ENCODE measurements at regions not wholly inside any gene's neighbourhood (a gene's known extent, or its start where the extent isn't known, plus 50 kb on each side); places are given as distances from the start of the nearest gene placed in this dataset.

DNA sequence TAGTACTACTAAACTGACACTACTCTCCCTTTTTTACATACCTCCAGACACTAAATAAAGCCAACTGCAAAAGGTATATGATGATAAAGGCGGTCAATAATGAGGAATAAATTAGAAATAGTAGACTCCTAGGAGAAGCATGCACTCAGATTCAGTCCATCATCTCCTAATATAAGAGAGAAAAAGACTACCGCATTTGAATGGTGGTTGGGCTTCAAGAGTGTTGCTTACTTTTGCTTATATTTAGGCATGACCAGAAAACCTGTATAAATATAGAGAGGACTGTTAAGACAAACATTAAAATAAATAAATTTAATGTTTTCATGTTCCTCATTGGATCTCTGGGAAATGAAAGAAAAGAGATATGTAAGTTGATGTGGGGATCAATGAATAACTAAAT lies 1137.0 kb downstream of the FAM181B start:
- WGBS, 3 donors, result 14 to 43% (median 24%) methylated on average over 2 of the region's 2 CpGs
- no peak for DNase-seq
- Histone ChIP-seq H3K4me3 (no peak overlapping the region), H3K4me1 (ENCODE audit: insufficient read depth) (no peaks in the 10 kb centered on the region), H3K27ac (no peak overlapping the region), H3K9me3 (no peaks in the 10 kb centered on the region), H3K36me3 (no peaks in the 10 kb centered on the region), H3K27me3 (no peaks in the 10 kb centered on the region)
- no peak for TF ChIP-seq POLR2A (IDR thresholded peaks at IDR 0.05)
- TF ChIP-seq EP300 (IDR thresholded peaks at IDR 0.05), result no peak
- TF ChIP-seq, protein P1, sequence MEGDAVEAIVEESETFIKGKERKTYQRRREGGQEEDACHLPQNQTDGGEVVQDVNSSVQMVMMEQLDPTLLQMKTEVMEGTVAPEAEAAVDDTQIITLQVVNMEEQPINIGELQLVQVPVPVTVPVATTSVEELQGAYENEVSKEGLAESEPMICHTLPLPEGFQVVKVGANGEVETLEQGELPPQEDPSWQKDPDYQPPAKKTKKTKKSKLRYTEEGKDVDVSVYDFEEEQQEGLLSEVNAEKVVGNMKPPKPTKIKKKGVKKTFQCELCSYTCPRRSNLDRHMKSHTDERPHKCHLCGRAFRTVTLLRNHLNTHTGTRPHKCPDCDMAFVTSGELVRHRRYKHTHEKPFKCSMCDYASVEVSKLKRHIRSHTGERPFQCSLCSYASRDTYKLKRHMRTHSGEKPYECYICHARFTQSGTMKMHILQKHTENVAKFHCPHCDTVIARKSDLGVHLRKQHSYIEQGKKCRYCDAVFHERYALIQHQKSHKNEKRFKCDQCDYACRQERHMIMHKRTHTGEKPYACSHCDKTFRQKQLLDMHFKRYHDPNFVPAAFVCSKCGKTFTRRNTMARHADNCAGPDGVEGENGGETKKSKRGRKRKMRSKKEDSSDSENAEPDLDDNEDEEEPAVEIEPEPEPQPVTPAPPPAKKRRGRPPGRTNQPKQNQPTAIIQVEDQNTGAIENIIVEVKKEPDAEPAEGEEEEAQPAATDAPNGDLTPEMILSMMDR (IDR thresholded peaks at IDR 0.05), result no peak
- intact Hi-C loops (cut with DNase I), result no loop called here

DNA sequence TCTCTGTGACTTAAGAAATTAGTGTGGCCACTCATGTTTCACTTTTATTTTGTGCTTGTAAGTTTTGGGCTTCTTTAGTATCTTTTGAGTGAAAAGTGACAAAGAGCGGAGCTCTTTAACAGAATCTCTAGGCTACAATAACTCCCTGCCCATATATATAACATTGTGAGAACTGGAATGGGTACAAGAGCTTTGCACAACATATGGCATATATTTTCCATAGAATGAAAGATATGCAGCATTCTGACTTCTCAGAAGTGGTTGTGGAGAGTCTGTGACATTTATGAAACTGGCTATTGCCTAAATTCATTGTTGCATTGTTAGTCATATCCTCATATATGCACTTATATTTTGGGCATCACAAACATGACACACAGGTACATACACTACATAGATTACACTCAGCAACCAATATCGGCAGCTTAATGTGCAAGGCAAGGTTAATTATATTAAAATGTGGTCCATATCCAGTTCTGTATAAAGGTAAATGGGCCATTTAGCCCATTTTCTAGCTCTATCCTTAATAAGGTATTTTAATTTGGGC lies 1148.2 kb downstream of the FAM181B start:
- no peak overlapping the region for H3K27ac ChIP-seq
- no peaks in the 10 kb centered on the region for H3K9me3 ChIP-seq
- no peaks in the 10 kb centered on the region for H3K27me3 ChIP-seq
- no peaks in the 10 kb centered on the region for H3K36me3 ChIP-seq
- no peak for DNase-seq
- TF ChIP-seq, protein P1 (IDR thresholded peaks at IDR 0.05), result no peak
- TF ChIP-seq POLR2A (IDR thresholded peaks at IDR 0.05), result no peak
- no peak for TF ChIP-seq EP300 (IDR thresholded peaks at IDR 0.05)
- H3K4me1 ChIP-seq (ENCODE audit: insufficient read depth), result no peaks in the 10 kb centered on the region
- intact Hi-C loops (cut with DNase I), result no loop called here
- H3K4me3 ChIP-seq, result no peak overlapping the region
- WGBS, 3 donors, result 49 to 86% (median 84%) methylated on average over 2 of the region's 2 CpGs

DNA sequence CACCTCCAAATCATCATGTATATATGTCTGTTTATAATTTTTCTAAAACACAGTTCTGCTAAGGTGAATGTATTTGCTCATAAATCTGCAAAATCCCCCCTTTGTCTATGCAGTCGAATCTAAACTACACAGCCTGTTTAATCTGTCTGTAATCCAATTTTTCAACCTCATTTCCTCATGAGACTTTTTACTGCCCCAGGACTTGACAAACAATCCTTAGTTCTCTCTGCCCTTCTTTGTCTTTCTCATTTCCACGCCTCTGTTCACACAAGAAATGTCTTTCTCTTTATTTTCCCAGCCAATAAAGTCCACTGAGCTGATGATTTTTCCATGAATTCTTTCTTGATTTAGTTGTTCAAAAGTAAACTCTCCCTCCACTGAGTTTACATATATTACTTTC lies 1154.3 kb downstream of the FAM181B start:
- no peaks in the 10 kb centered on the region for H3K36me3 ChIP-seq
- no peaks in the 10 kb centered on the region for H3K27me3 ChIP-seq
- no peaks in the 10 kb centered on the region for H3K9me3 ChIP-seq
- no peak for TF ChIP-seq POLR2A (IDR thresholded peaks at IDR 0.05)
- no peak for TF ChIP-seq EP300 (IDR thresholded peaks at IDR 0.05)
- TF ChIP-seq, protein P1 (IDR thresholded peaks at IDR 0.05), result no peak
- WGBS, 3 donors, result 61 to 72% (median 71%) methylated on average over 2 of the region's 2 CpGs
- DNase-seq, result no peak
- H3K4me1 ChIP-seq (ENCODE audit: insufficient read depth), result no peaks in the 10 kb centered on the region
- intact Hi-C loops (cut with DNase I), result no loop called here
- no peak overlapping the region for H3K27ac ChIP-seq
- no peak overlapping the region for H3K4me3 ChIP-seq

DNA sequence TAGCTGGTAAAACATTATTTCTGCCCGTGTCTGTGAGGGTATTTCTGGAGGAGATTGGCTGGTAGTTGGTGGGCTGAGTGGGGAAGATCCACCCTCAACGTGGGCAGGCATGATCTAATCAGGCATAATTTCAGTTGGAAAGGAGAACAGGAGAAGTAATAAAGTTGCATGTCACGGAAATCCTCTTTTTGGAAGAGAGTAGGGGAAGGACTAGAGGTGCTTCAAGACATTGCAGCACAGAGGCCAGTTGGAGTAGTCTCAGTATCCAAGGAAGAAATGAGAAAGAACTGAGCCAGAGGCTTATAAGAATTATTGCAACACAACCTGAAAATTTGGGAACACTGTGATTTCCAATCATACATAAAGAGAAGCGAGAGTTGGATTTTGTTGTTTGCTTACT lies 1155.1 kb downstream of the FAM181B start:
- Histone ChIP-seq H3K4me3 (no peak overlapping the region), H3K4me1 (ENCODE audit: insufficient read depth) (no peaks in the 10 kb centered on the region), H3K27me3 (no peaks in the 10 kb centered on the region), H3K27ac (no peak overlapping the region), H3K36me3 (no peaks in the 10 kb centered on the region), H3K9me3 (no peaks in the 10 kb centered on the region)
- WGBS, 3 donors, result 52 to 56% (median 54%) methylated on average over 4 of the region's 4 CpGs
- DNase-seq, result no peak
- intact Hi-C loops (cut with DNase I), result no loop called here
- TF ChIP-seq, protein P1 (IDR thresholded peaks at IDR 0.05), result no peak
- no peak for TF ChIP-seq POLR2A (IDR thresholded peaks at IDR 0.05)
- no peak for TF ChIP-seq EP300 (IDR thresholded peaks at IDR 0.05)
